Neuronal stem cell (in vitro differentiated cells): ENCODE measurements at regions not wholly inside any gene's neighbourhood (a gene's known extent, or its start where the extent isn't known, plus 50 kb on each side); places are given as distances from the start of the nearest gene placed in this dataset.

Experiments used
- DNase-seq: peaks from one replicate; pipeline ENCODE4 v3.0.0-alpha.2; 2013; ENCODE audit warnings: low spot score
- H2AFZ ChIP-seq: one replicate; pipeline ENCODE4 v1.6.1; 2013; ENCODE audit warnings: mild to moderate bottlenecking, low read length, inconsistent platforms
- H2AK5ac ChIP-seq: 2 replicates; pipeline ENCODE4 v1.6.1; 2013; ENCODE audit warnings: low read depth, mild to moderate bottlenecking, inconsistent platforms, low read length, moderate library complexity, mixed read lengths
- H2BK120ac ChIP-seq: 2 replicates; pipeline ENCODE4 v1.6.1; 2013; ENCODE audit warnings: low read depth, mild to moderate bottlenecking, inconsistent platforms, low read length, moderate library complexity, mixed read lengths
- H2BK12ac ChIP-seq: one replicate; pipeline ENCODE4 v1.6.1; 2013; ENCODE audit warnings: low read length, inconsistent platforms
- H2BK15ac ChIP-seq: 2 replicates; pipeline ENCODE4 v1.6.1; 2013; ENCODE audit warnings: mild to moderate bottlenecking, low read length, inconsistent platforms, mixed read lengths
- H2BK5ac ChIP-seq: one replicate; pipeline ENCODE4 v1.6.1; 2013; ENCODE audit warnings: inconsistent platforms, mild to moderate bottlenecking, low read length, moderate library complexity
- H3K14ac ChIP-seq: one replicate; pipeline ENCODE4 v1.6.1; 2013; ENCODE audit warnings: low read length, inconsistent platforms
- H3K18ac ChIP-seq: 2 replicates; pipeline ENCODE4 v1.6.1; 2013; ENCODE audit warnings: low read length, inconsistent platforms
- H3K23ac ChIP-seq: 2 replicates; pipeline ENCODE4 v1.6.1; 2013; ENCODE audit warnings: low read depth, mild to moderate bottlenecking, mixed read lengths, low read length, inconsistent platforms; ENCODE audit not compliant: poor library complexity
- H3K27ac ChIP-seq: replicated peaks from 3 replicates; pipeline ENCODE4 v1.5.1; 2013; ENCODE audit warnings: low read length, inconsistent platforms
- H3K27me3 ChIP-seq, 3 experiments: 2 replicates each; pipeline ENCODE4 v1.6.1; 2013; ENCODE audit warnings: low read length in 3 of 3, mild to moderate bottlenecking in 2 of 3, inconsistent platforms in 1 of 3, low read depth in 1 of 3, mixed read lengths in 1 of 3, moderate library complexity in 1 of 3; ENCODE audit not compliant: control insufficient read depth in 3 of 3, insufficient read depth in 3 of 3
- H3K36me3 ChIP-seq, 2 donors: replicated peaks in 1 of 2; 2 replicates each; pipeline ENCODE4 v1.6.1; 2013; ENCODE audit warnings: low read length in 2 of 2; ENCODE audit not compliant: control insufficient read depth in 2 of 2, insufficient read depth in 2 of 2
- H3K4ac ChIP-seq: 2 replicates; pipeline ENCODE4 v1.6.1; 2013; ENCODE audit warnings: inconsistent platforms, mild to moderate bottlenecking, low read length, moderate library complexity
- H3K4me1 ChIP-seq, 2 donors: 1 replicate in 1 of 2; 2 replicates in 1 of 2; pipeline ENCODE4 v1.6.1; 2013; ENCODE audit warnings: low read length in 2 of 2, low read depth in 1 of 2; ENCODE audit not compliant: control insufficient read depth in 2 of 2, insufficient read depth in 1 of 2
- H3K4me2 ChIP-seq: one replicate; pipeline ENCODE4 v1.6.1; 2013; ENCODE audit warnings: mild to moderate bottlenecking, low read length, inconsistent platforms; ENCODE audit not compliant: insufficient read depth, poor library complexity, severe bottlenecking
- H3K4me3 ChIP-seq, 2 donors: 2 replicates each; pipeline ENCODE4 v1.5.1; 2013; ENCODE audit warnings: low read length in 2 of 2, mild to moderate bottlenecking in 2 of 2, inconsistent platforms in 1 of 2, moderate library complexity in 1 of 2
- H3K79me1 ChIP-seq: one replicate; pipeline ENCODE4 v1.6.1; 2013; ENCODE audit warnings: low read depth, mild to moderate bottlenecking, inconsistent platforms, low read length, moderate library complexity
- H3K9ac ChIP-seq: one replicate; pipeline ENCODE4 v1.6.1; 2013; ENCODE audit warnings: mild to moderate bottlenecking, low read depth, low read length, inconsistent platforms; ENCODE audit not compliant: poor library complexity
- H3K9me3 ChIP-seq, 2 donors: replicated peaks in 1 of 2; 2 replicates each; pipeline versions ENCODE3 to v1.6.1; 2013; ENCODE audit warnings: low read length in 2 of 2, mild to moderate bottlenecking in 2 of 2, inconsistent platforms in 1 of 2, low read depth in 1 of 2, mixed read lengths in 1 of 2, moderate library complexity in 1 of 2; ENCODE audit not compliant: control insufficient read depth in 2 of 2, insufficient read depth in 1 of 2
- H4K8ac ChIP-seq: one replicate; pipeline ENCODE4 v1.6.1; 2013; ENCODE audit warnings: low read depth, mild to moderate bottlenecking, inconsistent platforms, low read length, moderate library complexity
- H4K91ac ChIP-seq: one replicate; pipeline ENCODE4 v1.6.1; 2013; ENCODE audit warnings: low read length, low read depth, mild to moderate bottlenecking, inconsistent platforms; ENCODE audit not compliant: poor library complexity
- WGBS, 2 donors: extraction: QIAGEN DNeasy Blood & Tissue Kit; methylation state at CpG; one replicate each; pipeline ENCODE4 v1.1.7; 2013; ENCODE audit warnings: missing lambda C conversion rate in 2 of 2, mixed read lengths in 1 of 2; ENCODE audit not compliant: insufficient read length in 2 of 2, insufficient replicate concordance in 1 of 2; ENCODE audit errors: extremely low coverage in 2 of 2; 5-methylcytosine and 5-hydroxymethylcytosine counted together

- H3K4me3 ChIP-seq: no peak overlapping the region
- no peak overlapping the region for H3K18ac ChIP-seq
- H3K79me1 ChIP-seq: no peaks in the 10 kb centered on the region
- no peaks in the 10 kb centered on the region for H3K4me1 ChIP-seq
- H2BK12ac ChIP-seq: no peak overlapping the region
- H3K9me3 ChIP-seq: no peaks in the 10 kb centered on the region
- no peak for DNase-seq
- no peak overlapping the region for H3K9ac ChIP-seq
- no peaks in the 10 kb centered on the region for H3K36me3 ChIP-seq
- no peak overlapping the region for H3K14ac ChIP-seq
- H3K4ac ChIP-seq: no peak overlapping the region
- H3K27me3 ChIP-seq: no peaks in the 10 kb centered on the region
- H4K91ac ChIP-seq: no peak overlapping the region
- no peak overlapping the region for H2AFZ ChIP-seq
- H3K4me2 ChIP-seq: no peak overlapping the region
- no peak overlapping the region for H2BK5ac ChIP-seq
- H4K8ac ChIP-seq: no peak overlapping the region
- H2BK120ac ChIP-seq: no peak overlapping the region
- H3K23ac ChIP-seq: no peak overlapping the region
- H3K27ac ChIP-seq: no peak overlapping the region
- WGBS, 2 donors: no CpG with 5 or more reads among the region's 1 CpG
- no peak overlapping the region for H2AK5ac ChIP-seq
- H2BK15ac ChIP-seq: no peak overlapping the region
Measured at GRCh38 chr21:27057997-27058396, 91.1 kb upstream of the ADAMTS5 start.

- no peak overlapping the region for H3K4ac ChIP-seq
- H3K23ac ChIP-seq: no peak overlapping the region
- no peak overlapping the region for H2AFZ ChIP-seq
- H3K18ac ChIP-seq: no peak overlapping the region
- no peaks in the 10 kb centered on the region for H3K27me3 ChIP-seq
- no peak overlapping the region for H2BK120ac ChIP-seq
- H2BK12ac ChIP-seq: no peak overlapping the region
- no peak overlapping the region for H2BK15ac ChIP-seq
- peak; percentile 27 for DNase-seq
- H2BK5ac ChIP-seq: no peak overlapping the region
- H3K9ac ChIP-seq: no peak overlapping the region
- no peak overlapping the region for H3K4me2 ChIP-seq
- no peaks in the 10 kb centered on the region for H3K4me1 ChIP-seq
- H4K91ac ChIP-seq: no peak overlapping the region
- H3K4me3 ChIP-seq: no peak overlapping the region
- no peak overlapping the region for H3K14ac ChIP-seq
- no peaks in the 10 kb centered on the region for H3K36me3 ChIP-seq
- H3K79me1 ChIP-seq: peaks cover 2% of the 10 kb centered on the region
- peaks cover 0 to 1% of the 10 kb centered on the region in 2 donors for H3K9me3 ChIP-seq
- no peak overlapping the region for H4K8ac ChIP-seq
- no peak overlapping the region for H3K27ac ChIP-seq
- H2AK5ac ChIP-seq: no peak overlapping the region
Measured at GRCh38 chr21:27047658-27048314, 80.9 kb upstream of the ADAMTS5 start.

GRCh38 chr21:27047283-27047657 is 80.4 kb upstream of the ADAMTS5 start:
- Histone ChIP-seq H3K9me3 (peaks cover 0 to 1% of the 10 kb centered on the region in 2 donors), H3K27ac (no peak overlapping the region), H3K4me1 (no peaks in the 10 kb centered on the region), H3K4me2 (no peak overlapping the region), H3K27me3 (no peaks in the 10 kb centered on the region), H3K14ac (no peak overlapping the region), H2BK5ac (no peak overlapping the region), H3K23ac (no peak overlapping the region), H3K9ac (no peak overlapping the region), H3K18ac (no peak overlapping the region), H3K4ac (no peak overlapping the region), H2BK12ac (no peak overlapping the region), H3K4me3 (no peak overlapping the region), H2AK5ac (no peak overlapping the region), H2BK15ac (no peak overlapping the region), H4K91ac (no peak overlapping the region), H2AFZ (no peak overlapping the region), H3K79me1 (peaks cover 2% of the 10 kb centered on the region), H2BK120ac (no peak overlapping the region), H3K36me3 (no peaks in the 10 kb centered on the region), H4K8ac (no peak overlapping the region)
- peak; percentile 8 for DNase-seq
- WGBS, 2 donors: no CpG with 5 or more reads among the region's 3 CpGs

- WGBS, 2 donors: no CpG with 5 or more reads among the region's 3 CpGs
- H2AFZ ChIP-seq: no peak overlapping the region
- no peak overlapping the region for H3K4me2 ChIP-seq
- no peak overlapping the region for H3K27ac ChIP-seq
- no peak overlapping the region for H2BK15ac ChIP-seq
- no peaks in the 10 kb centered on the region for H3K27me3 ChIP-seq
- no peak overlapping the region for H3K14ac ChIP-seq
- no peak overlapping the region for H4K8ac ChIP-seq
- H3K23ac ChIP-seq: no peak overlapping the region
- no peak overlapping the region for H2BK120ac ChIP-seq
- peaks cover 2% of the 10 kb centered on the region for H3K79me1 ChIP-seq
- no peak overlapping the region for H2AK5ac ChIP-seq
- H3K9ac ChIP-seq: no peak overlapping the region
- H2BK5ac ChIP-seq: no peak overlapping the region
- no peak overlapping the region for H3K4ac ChIP-seq
- H3K4me3 ChIP-seq: no peak overlapping the region
- no peaks in the 10 kb centered on the region for H3K36me3 ChIP-seq
- H4K91ac ChIP-seq: no peak overlapping the region
- peaks cover 0 to 1% of the 10 kb centered on the region in 2 donors for H3K4me1 ChIP-seq
- H3K18ac ChIP-seq: no peak overlapping the region
- peaks cover 0 to 1% of the 10 kb centered on the region in 2 donors for H3K9me3 ChIP-seq
- no peak overlapping the region for H2BK12ac ChIP-seq
- DNase-seq: no peak
Measured at GRCh38 chr21:27045281-27045985, 78.5 kb upstream of the ADAMTS5 start.
